GM12878 (cell line): ENCODE measurements at regions not wholly inside any gene's neighbourhood (a gene's known extent, or its start where the extent isn't known, plus 50 kb on each side); places are given as distances from the start of the nearest gene placed in this dataset.
"Not testable (repeated sequence)": the region's sequence is repeated elsewhere in the genome, so short reads cannot be mapped to it uniquely, and the experiment has no call there.

ENCODE experiments used
- ATAC-seq: fragments of 200-7000 bp; cut with Tn5 transposase; 3 replicates; pipeline ENCODE4 v1.9.1; 2020; ENCODE audit warnings: mild to moderate bottlenecking, moderate library complexity
- BruUV-seq: library from RNA; stranded (reverse); fragments of 400-500 nt; replicated peaks from 2 replicates; lab custom pipeline; 2021; lab: Mats Ljungman, UMichigan
- CTCF ChIA-PET: fragments of 300-600 bp; sonication (Branson Sonifier 250); formaldehyde crosslinking; extraction: SDS; loops from one replicate; lab custom pipeline; 2021; ENCODE audit warnings: inconsistent platforms; lab: Yijun Ruan, JAX
- POLR2A ChIA-PET: fragments of 350-600 bp; formaldehyde crosslinking; extraction: SDS; loops from one replicate; lab custom pipeline; 2021; ENCODE audit warnings: inconsistent platforms; lab: Charles Lee
- RAD21 ChIA-PET: fragments of 300-600 bp; sonication (Branson Sonifier 250); formaldehyde crosslinking; loops from one replicate; lab custom pipeline; 2023; ENCODE audit warnings: antibody characterized with exemption; ENCODE audit not compliant: unreplicated experiment; lab: Charles Lee
- SMC1A ChIA-PET: fragments of 300-600 bp; sonication (Branson Sonifier 250); formaldehyde crosslinking; loops from one replicate; lab custom pipeline; 2023; ENCODE audit not compliant: unreplicated experiment, uncharacterized antibody; lab: Charles Lee
- DNase-seq: peaks from one replicate; pipeline ENCODE4 v3.0.0-alpha.2; 2011; ENCODE audit warnings: low read depth, low spot score
- FAIRE-seq: peaks from 3 replicates; lab custom pipeline; 2011; peaks lifted over from hg19 to GRCh38; lab: Jason Lieb, UNC
- H2AFZ ChIP-seq: 2 replicates; pipeline ENCODE4 v1.6.0; 2011; ENCODE audit warnings: low read depth, low read length, control low read depth; ENCODE audit not compliant: control insufficient read depth
- H3K27ac ChIP-seq: 2 replicates; pipeline ENCODE4 v1.5.1; 2011; ENCODE audit warnings: control low read depth; ENCODE audit not compliant: control insufficient read depth, insufficient read depth
- H3K27me3 ChIP-seq, 2 experiments: replicated peaks in 1 of 2; 2 replicates each; pipeline versions ENCODE4 v1.6.0 to v1.6.1; 2011; ENCODE audit warnings: low read length in 1 of 2; ENCODE audit not compliant: control insufficient read depth in 2 of 2, insufficient read depth in 2 of 2
- H3K36me3 ChIP-seq, 2 experiments: 2 replicates each; pipeline ENCODE4 v1.5.1; 2011; ENCODE audit warnings: low read length in 1 of 2; ENCODE audit not compliant: control insufficient read depth in 2 of 2, insufficient read depth in 2 of 2
- H3K4me1 ChIP-seq: 2 replicates; pipeline ENCODE4 v1.6.1; 2011; ENCODE audit warnings: mild to moderate bottlenecking, low read length, moderate library complexity, mixed read lengths; ENCODE audit not compliant: control insufficient read depth, insufficient read depth
- H3K4me2 ChIP-seq: 2 replicates; pipeline ENCODE4 v1.6.0; 2011; ENCODE audit warnings: control low read depth; ENCODE audit not compliant: control insufficient read depth, insufficient read depth
- H3K4me3 ChIP-seq: fragments of 200-600 bp; sonication (generic); 2 replicates; pipeline ENCODE4 v1.5.1; 2016
- H3K79me2 ChIP-seq: 2 replicates; pipeline ENCODE4 v1.6.0; 2011; ENCODE audit warnings: low read length; ENCODE audit not compliant: control insufficient read depth, insufficient read depth
- H3K9ac ChIP-seq: 2 replicates; pipeline ENCODE4 v1.8.0; 2011; ENCODE audit warnings: low read length, control low read depth, mixed read lengths; ENCODE audit not compliant: control insufficient read depth, insufficient read depth
- H3K9me3 ChIP-seq: replicated peaks from 3 replicates; pipeline ENCODE4 v1.5.1; 2011; ENCODE audit warnings: mild to moderate bottlenecking, low read length; ENCODE audit not compliant: control insufficient read depth, insufficient read depth
- H4K20me1 ChIP-seq: 2 replicates; pipeline ENCODE4 v1.6.0; 2011; ENCODE audit not compliant: control insufficient read depth, insufficient read depth
- IKZF1 ChIP-seq: fragments of 450-650 bp; conservative IDR thresholded peaks from 2 replicates; pipeline ENCODE4 v1.6.1; 2017; ENCODE audit warnings: antibody characterized with exemption, mild to moderate bottlenecking
- KAT2A ChIP-seq: conservative IDR thresholded peaks from 2 replicates; pipeline ENCODE4 v1.6.1; 2011; ENCODE audit warnings: low read depth, low read length; ENCODE audit not compliant: control insufficient read depth
- RAD21 ChIP-seq: IDR thresholded peaks from 2 replicates; pipeline ENCODE4 v1.6.1; 2011; ENCODE audit warnings: mild to moderate bottlenecking, low read depth, low read length, moderate library complexity; ENCODE audit not compliant: insufficient read depth
- ZNF687 ChIP-seq: fragments of 450-650 bp; IDR thresholded peaks from 2 replicates; pipeline ENCODE4 v1.6.1; 2017; ENCODE audit warnings: mild to moderate bottlenecking, moderate library complexity
- WGBS: methylation state at CpG from one replicate; pipeline ENCODE4 v1.1.6; 2016; ENCODE audit warnings: low lambda C conversion rate; ENCODE audit not compliant: insufficient replicate concordance, insufficient coverage; ENCODE audit errors: missing lambda C conversion rate; 5-methylcytosine and 5-hydroxymethylcytosine counted together
- in situ Hi-C: fragments of 300-500 bp; cut with MboI; formaldehyde crosslinking; loops from 9 replicates; pipeline ENCODE4 v1.14.3; 2018; ENCODE audit warnings: mixed read lengths
- intact Hi-C: fragments of 100-400 bp; cut with micrococcal nuclease; formaldehyde crosslinking; loops from one replicate; pipeline ENCODE4 v1.14.2; 2022; ENCODE audit not compliant: unreplicated experiment

GRCh38 chr18:14992758-14993157 is 244.8 kb downstream of the ANKRD30B start:
- RAD21 ChIA-PET, H3K4me1 ChIP-seq, H3K27ac ChIP-seq, H3K9ac ChIP-seq, CTCF ChIA-PET, POLR2A ChIA-PET, H3K27me3 ChIP-seq, DNase-seq, H3K9me3 ChIP-seq, H3K4me3 ChIP-seq, H3K4me2 ChIP-seq, in situ Hi-C loops, H3K36me3 ChIP-seq, FAIRE-seq, intact Hi-C loops, H4K20me1 ChIP-seq, H3K79me2 ChIP-seq, ATAC-seq, SMC1A ChIA-PET, H2AFZ ChIP-seq, BruUV-seq: not testable (repeated sequence)
- WGBS = 0% methylated on average over 2 of the region's 2 CpGs

- H3K4me2 ChIP-seq, BruUV-seq, ATAC-seq, in situ Hi-C loops, H4K20me1 ChIP-seq, SMC1A ChIA-PET, RAD21 ChIA-PET, CTCF ChIA-PET, intact Hi-C loops, H3K4me1 ChIP-seq, H3K9ac ChIP-seq, H3K79me2 ChIP-seq, H3K9me3 ChIP-seq, FAIRE-seq, H3K4me3 ChIP-seq, H3K27ac ChIP-seq, H3K36me3 ChIP-seq, H2AFZ ChIP-seq, H3K27me3 ChIP-seq, POLR2A ChIA-PET, DNase-seq: not testable (repeated sequence)
- WGBS = 69% methylated on average over 2 of the region's 3 CpGs
Measured at GRCh38 chr18:14995023-14995422, 247.1 kb downstream of the ANKRD30B start.

- no peak for DNase-seq
- Histone ChIP-seq H3K4me1 (no peaks in the 10 kb centered on the region), H3K4me2 (no peak overlapping the region), H4K20me1 (no peaks in the 10 kb centered on the region)
- BruUV-seq = no TSS peak
- TF ChIP-seq ZNF687 (no peak), RAD21 (no peak), IKZF1 (no peak), KAT2A (no peak)
- TF ChIP-seq, all 136 proteins: peak for 0
- ATAC-seq = no peak
- no peak overlapping the region for H3K9ac ChIP-seq
- in situ Hi-C loops (no loop called here), intact Hi-C loops (no loop called here)
- ChIA-PET CTCF (no interaction called here), SMC1A (no interaction called here), POLR2A (no interaction called here), RAD21 (no interaction called here)
- no peak overlapping the region for H3K4me3 ChIP-seq
- no peak for FAIRE-seq
- H3K27ac ChIP-seq = no peak overlapping the region
- 92% methylated on average over 28 of the region's 30 CpGs for WGBS
- H2AFZ ChIP-seq = no peak overlapping the region
- no peaks in the 10 kb centered on the region for H3K27me3 ChIP-seq
- no peaks in the 10 kb centered on the region for H3K36me3 ChIP-seq
- H3K9me3 ChIP-seq = no peaks in the 10 kb centered on the region; the same call in 2 of the 3 replicates
- no peaks in the 10 kb centered on the region for H3K79me2 ChIP-seq
Measured at GRCh38 chr18:14997357-14997756, 249.4 kb downstream of the ANKRD30B start.
